OCI-LY3 (cell line): ENCODE measurements at regions not wholly inside any gene's neighbourhood (a gene's known extent, or its start where the extent isn't known, plus 50 kb on each side); places are given as distances from the start of the nearest gene placed in this dataset.

ENCODE experiments used
- EZH2phosphoT487 ChIP-seq: fragments of 200-600 bp; shearing (Covaris generic); IDR thresholded peaks from 2 replicates; pipeline ENCODE4 v1.6.1; 2018; ENCODE audit warnings: antibody characterized with exemption, mixed run types, low read depth
- TF ChIP-seq, protein P1 (sequence below): fragments of 200-600, 300-600 bp; sonication (generic); IDR thresholded peaks from 2 replicates; pipeline ENCODE4 v1.5.1; 2014; ENCODE audit warnings: antibody characterized with exemption, low read length, low read depth

DNA sequence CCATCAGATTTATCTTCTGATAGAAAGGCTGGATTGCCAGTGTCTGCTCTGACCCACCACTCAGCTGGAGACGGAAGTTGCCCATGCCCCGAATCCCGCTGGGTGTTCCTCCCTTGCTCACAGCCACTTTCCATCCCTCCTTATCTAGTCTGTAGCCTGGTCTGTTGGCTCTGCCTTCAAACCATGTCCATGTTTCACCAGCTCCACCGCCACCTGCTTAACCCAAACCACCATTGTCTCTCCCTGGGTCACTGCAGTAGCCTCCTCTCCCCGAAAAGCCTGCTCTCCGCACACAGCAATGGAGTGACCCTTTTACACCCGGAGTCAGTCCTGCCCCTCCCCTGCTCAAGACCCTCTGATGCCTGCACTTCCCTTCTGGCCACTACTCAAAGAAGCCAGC is 60.4 kb downstream of the GLI2 start:
- TF ChIP-seq, protein P1, sequence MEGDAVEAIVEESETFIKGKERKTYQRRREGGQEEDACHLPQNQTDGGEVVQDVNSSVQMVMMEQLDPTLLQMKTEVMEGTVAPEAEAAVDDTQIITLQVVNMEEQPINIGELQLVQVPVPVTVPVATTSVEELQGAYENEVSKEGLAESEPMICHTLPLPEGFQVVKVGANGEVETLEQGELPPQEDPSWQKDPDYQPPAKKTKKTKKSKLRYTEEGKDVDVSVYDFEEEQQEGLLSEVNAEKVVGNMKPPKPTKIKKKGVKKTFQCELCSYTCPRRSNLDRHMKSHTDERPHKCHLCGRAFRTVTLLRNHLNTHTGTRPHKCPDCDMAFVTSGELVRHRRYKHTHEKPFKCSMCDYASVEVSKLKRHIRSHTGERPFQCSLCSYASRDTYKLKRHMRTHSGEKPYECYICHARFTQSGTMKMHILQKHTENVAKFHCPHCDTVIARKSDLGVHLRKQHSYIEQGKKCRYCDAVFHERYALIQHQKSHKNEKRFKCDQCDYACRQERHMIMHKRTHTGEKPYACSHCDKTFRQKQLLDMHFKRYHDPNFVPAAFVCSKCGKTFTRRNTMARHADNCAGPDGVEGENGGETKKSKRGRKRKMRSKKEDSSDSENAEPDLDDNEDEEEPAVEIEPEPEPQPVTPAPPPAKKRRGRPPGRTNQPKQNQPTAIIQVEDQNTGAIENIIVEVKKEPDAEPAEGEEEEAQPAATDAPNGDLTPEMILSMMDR = no peak
- TF ChIP-seq EZH2phosphoT487 = no peak
